HG03039 (cell line): ENCODE measurements at regions not wholly inside any gene's neighbourhood (a gene's known extent, or its start where the extent isn't known, plus 50 kb on each side); places are given as distances from the start of the nearest gene placed in this dataset.
"Not testable (repeated sequence)": the region's sequence is repeated elsewhere in the genome, so short reads cannot be mapped to it uniquely, and the experiment has no call there.

Experiments
- ATAC-seq: cut with Tn5 transposase; IDR thresholded peaks from one replicate; pipeline ENCODE4 v1.9.1; 2021; ENCODE audit warnings: mild to moderate bottlenecking, moderate library complexity; ENCODE audit not compliant: unreplicated experiment

GRCh38 chr7:131808156-131808555 is 251.7 kb upstream of the PODXL start:
- not testable (repeated sequence) for ATAC-seq

- ATAC-seq, result no peak
Observed at GRCh38 chr7:131803816-131804215, 247.4 kb upstream of the PODXL start.

DNA sequence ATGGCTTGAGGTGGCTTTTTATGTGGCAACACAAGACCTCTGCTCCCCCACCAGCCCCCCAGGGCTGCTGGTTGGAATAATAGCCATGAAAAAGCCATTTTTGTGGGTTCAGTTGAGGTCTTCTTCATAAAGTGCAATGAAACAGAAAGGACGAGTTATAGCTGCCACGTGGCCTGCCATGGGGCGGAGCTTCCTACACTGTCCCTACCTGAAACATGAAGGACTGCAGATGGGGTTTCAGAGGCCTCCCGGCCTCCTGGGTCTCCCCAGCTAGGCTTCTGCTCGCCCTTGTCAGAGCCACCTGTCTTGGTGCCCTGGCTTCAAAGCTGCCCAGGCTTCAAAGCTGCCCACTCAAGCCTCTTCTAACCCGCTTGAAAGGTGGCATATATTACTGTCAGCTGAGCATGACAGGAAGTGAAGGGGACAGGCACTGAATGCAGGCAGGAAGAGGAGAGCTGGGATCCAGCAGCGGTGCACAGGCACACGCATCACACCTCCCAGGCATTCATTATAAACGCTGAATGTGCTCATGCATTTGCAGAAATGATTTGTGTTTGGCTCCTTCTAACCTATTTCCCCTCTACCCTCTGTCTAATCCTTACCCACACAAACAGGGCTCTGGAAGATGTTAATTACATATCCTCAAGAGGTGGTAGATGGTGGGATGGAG is 245.9 kb upstream of the PODXL start:
- ATAC-seq, result no peak

DNA sequence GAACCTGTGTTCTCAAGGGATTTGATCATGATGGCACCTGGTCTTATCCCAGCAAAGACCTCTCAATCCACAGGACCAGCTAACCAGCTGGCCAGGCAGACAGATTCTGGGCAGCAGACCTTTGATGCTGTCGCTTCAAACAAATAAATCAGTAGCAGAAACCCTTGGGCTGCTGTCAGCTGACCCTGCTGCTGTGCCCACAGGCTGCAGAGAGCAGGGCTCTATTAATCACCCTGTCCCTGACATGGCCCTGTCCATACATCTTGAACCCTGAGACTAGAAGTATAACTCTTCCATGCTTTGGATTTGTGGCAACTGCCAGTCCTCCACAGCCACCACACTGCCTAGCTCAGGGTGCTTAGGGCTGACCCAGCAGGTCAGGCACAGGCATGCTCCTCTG is 244.1 kb upstream of the PODXL start:
- ATAC-seq, result no peak

- ATAC-seq, result no peak
Observed at GRCh38 chr7:131800008-131800407, 243.6 kb upstream of the PODXL start.

DNA sequence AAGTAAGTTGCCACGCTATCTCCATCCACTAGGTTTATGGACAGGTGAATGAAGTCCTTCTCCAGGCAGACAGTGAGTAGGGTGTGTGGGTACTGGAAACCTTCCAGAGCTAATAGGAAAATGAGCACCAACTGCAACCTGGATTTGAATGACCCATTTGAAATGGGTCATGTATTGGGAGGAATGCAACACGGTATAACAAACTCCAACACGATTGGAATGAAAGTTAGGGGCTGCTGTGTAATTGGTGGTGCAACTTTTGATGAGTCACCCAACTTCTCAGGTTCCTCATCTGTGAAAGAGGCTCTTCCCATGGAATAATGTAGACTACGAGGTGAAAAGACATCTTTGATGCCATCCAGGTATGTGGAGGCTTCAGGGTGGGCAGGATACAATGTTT is 241.4 kb upstream of the PODXL start:
- no peak for ATAC-seq

DNA sequence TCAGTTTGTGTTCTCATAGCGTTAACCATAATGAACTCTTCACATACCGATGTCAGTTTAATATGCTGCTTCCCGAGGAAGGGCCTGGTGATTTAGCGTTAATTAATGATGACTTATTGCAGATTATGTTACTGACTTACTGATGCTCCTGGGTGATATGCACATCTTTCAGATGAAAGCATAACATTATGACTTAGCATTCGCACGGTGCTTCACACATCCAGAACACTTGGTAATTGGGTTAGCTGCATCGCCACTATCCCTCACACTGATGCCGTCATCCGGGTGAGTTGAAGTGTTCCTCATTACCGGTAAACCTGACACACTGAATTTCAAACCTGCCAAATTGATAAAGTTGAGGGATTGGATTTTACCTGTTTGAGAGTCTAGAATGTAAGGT is 239.0 kb upstream of the PODXL start:
- no peak for ATAC-seq

DNA sequence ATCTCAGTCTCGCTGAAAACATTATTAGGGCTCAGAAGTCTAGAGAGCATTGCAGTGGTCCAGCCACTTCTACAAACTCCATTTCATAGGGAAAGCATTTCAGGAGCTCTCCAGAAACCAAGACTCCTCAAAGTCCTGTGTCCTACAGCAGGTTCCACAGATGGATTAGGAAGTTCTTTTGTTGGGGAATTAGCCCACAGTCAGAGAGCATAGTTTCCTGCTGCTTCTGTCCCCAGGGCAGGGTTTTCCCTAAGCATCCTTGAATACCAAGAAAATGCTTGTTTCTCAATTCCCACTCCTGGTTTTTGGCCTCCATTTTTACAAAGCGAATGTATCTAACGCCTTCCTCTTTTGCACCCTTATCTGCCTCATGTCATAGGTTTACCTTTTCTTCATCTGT is 235.9 kb upstream of the PODXL start:
- no peak for ATAC-seq

DNA sequence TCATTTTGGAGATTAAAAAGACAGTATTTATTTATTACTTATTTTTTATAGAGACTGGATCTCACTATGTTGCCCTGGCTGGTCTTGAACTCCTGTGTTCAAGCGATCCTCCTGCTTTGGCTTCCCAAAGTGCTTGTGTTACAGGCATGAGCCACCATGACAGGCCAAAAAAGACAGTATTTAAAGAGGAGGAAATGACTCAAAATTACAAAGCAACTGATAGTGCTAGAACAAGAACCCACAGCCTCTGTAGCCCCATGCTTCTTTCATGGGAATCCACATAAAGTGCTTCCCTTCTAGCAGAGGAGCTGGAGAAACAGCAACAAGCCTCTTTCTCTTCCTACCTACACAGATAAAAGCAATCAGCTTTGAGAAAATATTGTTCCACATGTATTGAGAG is 230.7 kb upstream of the PODXL start:
- no peak for ATAC-seq

- no peak for ATAC-seq
Observed at GRCh38 chr7:131786204-131786603, 229.8 kb upstream of the PODXL start.

- ATAC-seq, result no peak
Observed at GRCh38 chr7:131778601-131779000, 222.2 kb upstream of the PODXL start.

DNA sequence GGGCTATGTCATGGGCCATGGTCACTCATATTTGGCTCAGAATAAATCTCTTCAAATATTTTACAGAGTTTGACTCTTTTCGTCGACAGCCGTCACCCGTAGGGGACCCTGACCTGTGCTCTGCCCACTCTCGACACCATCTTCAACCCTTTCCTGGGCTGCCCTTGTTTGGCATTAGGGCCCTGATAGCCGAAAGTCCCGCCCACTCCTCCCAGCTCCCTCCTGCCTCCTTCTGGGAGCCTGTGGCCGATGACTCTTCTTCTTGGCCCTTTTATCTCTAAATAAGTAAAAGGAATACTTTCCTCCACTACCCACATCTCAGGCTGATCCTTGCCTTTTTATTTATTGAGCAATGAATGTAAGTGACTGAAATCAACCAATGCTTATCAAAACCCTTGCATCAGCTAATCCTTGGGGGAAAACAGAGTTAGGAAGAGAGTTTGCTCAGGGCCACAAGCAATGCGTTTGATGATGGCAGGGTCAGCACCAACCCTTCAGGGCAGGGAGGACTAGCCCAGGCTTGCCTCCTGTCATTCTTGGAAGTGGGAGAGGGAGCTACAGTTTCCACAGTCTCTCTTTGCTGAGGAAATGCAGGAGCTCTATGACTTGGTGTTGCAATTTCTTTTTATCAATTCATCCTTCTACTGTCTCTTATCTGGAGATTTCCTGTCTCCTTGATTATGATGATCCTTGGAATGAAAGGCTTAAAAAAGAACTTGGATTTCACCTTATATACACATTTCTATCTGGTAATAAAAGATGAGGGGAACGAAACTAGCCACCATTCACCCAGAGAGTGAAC is 218.2 kb upstream of the PODXL start:
- no peak for ATAC-seq

DNA sequence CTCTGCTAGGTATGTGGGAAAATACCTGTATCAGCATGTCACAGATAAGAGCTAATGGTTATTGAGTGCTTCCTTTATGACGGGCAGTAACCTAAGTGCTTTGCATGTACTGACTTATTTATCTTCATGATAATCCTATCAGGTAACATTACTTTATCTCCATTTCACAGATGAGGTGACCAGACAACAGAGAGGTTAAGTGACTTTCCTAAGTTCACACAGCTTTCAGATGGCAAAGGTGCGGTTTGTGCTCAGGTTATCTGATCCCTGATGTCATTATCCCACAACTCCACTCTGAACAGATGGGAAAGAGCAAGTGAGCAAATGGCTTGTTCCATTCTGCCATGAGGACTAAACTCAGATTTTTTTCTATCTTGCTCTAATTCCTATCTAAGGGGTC is 217.0 kb upstream of the PODXL start:
- no peak for ATAC-seq

GRCh38 chr7:131769241-131769640 is 212.8 kb upstream of the PODXL start:
- no peak for ATAC-seq

DNA sequence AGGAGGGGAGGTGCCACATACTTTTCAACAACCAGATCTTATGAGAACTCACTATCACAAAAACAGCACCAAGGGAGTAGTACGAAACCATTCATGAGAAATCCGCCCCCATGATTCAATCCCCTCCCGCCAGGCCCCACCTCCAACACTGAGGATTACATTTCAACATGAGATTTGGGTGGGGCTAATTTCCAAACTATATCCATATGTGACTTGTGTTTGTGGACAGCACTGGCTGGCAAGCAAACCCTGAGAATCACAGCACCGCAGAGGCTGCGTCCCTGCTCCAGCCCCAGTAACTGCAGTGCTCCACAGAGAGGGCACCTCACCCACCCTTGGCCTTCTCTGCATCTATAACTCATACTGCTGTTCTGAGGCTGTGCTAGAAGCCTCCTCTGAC is 211.2 kb upstream of the PODXL start:
- ATAC-seq, result no peak

DNA sequence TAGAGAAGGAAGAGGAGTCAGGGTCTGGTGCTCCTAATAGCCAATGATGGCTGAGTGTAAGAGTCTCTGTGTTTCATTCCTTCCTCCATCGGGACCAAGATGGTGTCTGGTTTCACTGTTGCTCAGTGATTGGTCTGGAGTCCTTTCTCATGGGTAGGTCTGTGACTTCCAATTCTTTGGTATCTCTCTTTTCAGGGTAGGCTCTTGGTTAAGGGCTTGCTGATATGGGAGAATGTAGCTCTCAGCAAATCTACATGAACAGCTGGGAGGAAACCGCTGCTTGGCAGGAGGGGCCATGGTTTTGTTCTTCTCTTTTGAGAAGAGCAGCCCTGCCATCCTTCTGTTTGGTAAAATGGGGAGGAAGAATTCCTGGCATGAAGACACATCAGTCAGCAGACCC is 209.1 kb upstream of the PODXL start:
- no peak for ATAC-seq

DNA sequence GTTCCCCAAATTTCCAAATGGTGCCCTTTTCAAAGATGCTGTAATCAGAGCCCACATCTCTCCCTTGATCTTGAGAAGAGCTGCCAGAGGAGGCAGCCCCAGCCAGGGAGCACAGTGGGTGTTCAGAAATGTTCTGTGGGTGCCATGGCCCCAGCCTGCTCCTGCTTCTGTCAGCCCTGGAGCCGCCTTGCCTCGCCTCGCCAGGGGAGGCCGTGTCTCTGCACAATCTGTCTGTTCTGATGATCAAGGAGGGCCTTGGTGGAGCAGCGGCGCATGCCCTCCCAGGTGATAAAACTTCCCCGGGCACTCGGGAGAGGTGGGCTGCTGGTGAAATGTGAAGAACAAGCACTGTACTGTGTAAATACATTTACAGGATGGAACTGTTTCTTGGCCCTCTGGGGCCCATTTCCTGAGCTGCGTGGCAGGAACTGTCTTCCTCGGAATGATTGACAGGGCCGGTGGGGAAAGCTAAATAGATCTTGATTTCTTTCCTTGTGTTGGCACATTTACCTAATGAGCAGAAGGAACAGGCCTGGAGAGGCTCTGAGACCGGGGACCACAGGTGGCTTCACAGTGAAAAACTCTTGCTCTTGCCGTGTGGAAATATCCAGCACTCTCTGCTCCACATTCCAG is 207.8 kb upstream of the PODXL start:
- no peak for ATAC-seq

DNA sequence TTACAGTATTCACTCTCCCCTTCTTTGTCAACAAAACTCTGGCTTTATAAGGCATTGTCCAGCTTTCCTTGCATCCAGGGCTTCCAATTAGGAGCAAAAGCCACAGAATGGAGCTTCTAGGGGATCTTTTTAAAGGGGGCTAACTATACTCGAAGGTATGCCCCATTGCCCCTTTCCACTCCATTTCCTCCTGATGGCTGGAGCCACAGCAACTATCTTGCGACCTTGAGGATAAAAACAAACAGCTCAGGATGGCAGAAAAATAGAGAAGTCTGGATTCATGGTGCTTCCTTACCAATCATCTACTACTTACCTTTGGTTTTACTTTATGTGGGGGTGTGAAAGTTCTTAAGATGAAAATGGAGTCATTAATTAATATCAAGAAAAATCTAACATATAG is 206.3 kb upstream of the PODXL start:
- ATAC-seq, result no peak

GRCh38 chr7:131755801-131756200 is 199.4 kb upstream of the PODXL start:
- not testable (repeated sequence) for ATAC-seq

- no peak for ATAC-seq
Observed at GRCh38 chr7:131753620-131754222, 197.3 kb upstream of the PODXL start.

DNA sequence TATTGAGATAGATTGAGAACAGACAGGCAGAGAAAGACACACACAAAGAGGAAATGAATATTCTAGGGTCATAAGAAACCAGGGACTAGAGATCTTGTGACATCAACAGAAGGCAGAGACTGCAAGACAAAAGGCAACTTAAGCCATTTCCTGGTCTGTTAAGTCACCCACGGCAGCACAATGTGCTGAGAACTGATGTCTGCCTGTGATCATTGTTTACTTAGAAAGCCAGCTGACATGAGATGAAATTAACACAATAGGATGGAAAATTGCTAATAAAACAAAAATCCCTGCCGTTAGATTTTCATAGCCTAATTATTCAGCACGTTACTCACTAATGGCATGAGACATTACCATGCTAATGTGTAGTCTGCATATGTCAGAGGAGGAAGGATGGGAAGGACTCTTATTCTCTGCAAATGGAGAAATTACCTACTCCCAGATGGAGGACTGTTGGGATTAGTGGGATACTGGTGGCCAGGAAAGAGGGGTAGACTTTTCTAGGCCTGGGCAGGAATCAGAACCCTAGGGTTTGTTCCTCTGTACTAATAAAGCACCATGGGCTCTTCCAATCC is 191.3 kb upstream of the PODXL start:
- ATAC-seq, result no peak
